Neutrophil (primary cell): ENCODE measurements at regions not wholly inside any gene's neighbourhood (a gene's known extent, or its start where the extent isn't known, plus 50 kb on each side); places are given as distances from the start of the nearest gene placed in this dataset.

Experiments
- H3K27ac ChIP-seq: fragments of 200-600 bp; sonication (generic); 2 replicates; pipeline ENCODE4 v1.5.1; 2016; ENCODE audit warnings: mild to moderate bottlenecking, moderate library complexity
- H3K27me3 ChIP-seq: fragments of 200-600 bp; sonication (generic); 2 replicates; pipeline ENCODE4 v1.6.0; 2016; ENCODE audit warnings: mild to moderate bottlenecking
- H3K36me3 ChIP-seq: fragments of 200-600 bp; sonication (generic); 2 replicates; pipeline ENCODE4 v1.5.1; 2017
- H3K4me1 ChIP-seq, 2 experiments: fragments of 200-600 bp in 1 of 2; sonication (generic) in 1 of 2; 1 replicate in 1 of 2; 2 replicates in 1 of 2; pipeline versions ENCODE4 v1.5.1 to v1.6.1; 2013 to 2016; ENCODE audit warnings: low read depth in 1 of 2, low read length in 1 of 2, mild to moderate bottlenecking in 1 of 2, moderate library complexity in 1 of 2; ENCODE audit not compliant: control insufficient read depth in 1 of 2, insufficient read depth in 1 of 2
- H3K4me3 ChIP-seq, 2 experiments: fragments of 200-600 bp in 1 of 2; sonication (generic) in 1 of 2; 1 replicate in 1 of 2; 2 replicates in 1 of 2; pipeline ENCODE4 v1.5.1; 2013 to 2016; ENCODE audit warnings: low read depth in 1 of 2, low read length in 1 of 2, mild to moderate bottlenecking in 1 of 2, moderate library complexity in 1 of 2
- H3K9me3 ChIP-seq: fragments of 200-600 bp; sonication (generic); 2 replicates; pipeline ENCODE4 v1.5.1; 2016
- CTCF ChIP-seq: fragments of 200-600 bp; sonication (generic); IDR thresholded peaks from 2 replicates; pipeline ENCODE4 v1.5.1; 2016; ENCODE audit warnings: antibody characterized with exemption

DNA sequence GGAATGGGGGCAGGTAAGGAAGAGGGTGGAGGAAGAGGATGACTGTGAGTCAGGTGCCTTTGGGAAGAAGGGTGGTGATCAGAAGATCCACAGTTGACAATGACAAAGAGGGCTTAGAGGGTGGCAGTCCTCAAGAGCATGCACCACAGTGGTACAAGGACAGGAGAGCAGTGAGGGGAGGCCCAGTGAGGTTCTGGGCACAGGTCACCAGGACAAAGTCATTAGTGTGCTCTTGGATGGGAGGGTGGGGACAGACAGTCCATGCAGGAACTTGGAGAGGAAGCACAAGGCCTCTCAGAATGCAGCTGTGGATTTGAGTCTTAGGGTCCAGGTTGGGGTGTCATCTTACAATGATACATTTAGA is 75.1 kb downstream of the RHOU start:
- no peak overlapping the region for H3K27ac ChIP-seq

GRCh38 chr1:228810878-228811711 is 75.8 kb downstream of the RHOU start:
- Histone ChIP-seq H3K4me3 (no peak overlapping the region), H3K4me1 (no peaks in the 10 kb centered on the region), H3K27ac (no peak overlapping the region), H3K36me3 (no peaks in the 10 kb centered on the region), H3K9me3 (no peaks in the 10 kb centered on the region), H3K27me3 (no peaks in the 10 kb centered on the region)
- no peak for TF ChIP-seq CTCF

More for the DNA sequence above, 75.1 kb downstream of the RHOU start:
- no peaks in the 10 kb centered on the region for H3K4me1 ChIP-seq
- H3K27me3 ChIP-seq = no peaks in the 10 kb centered on the region
- H3K9me3 ChIP-seq = no peaks in the 10 kb centered on the region
- no peak for TF ChIP-seq CTCF
- no peaks in the 10 kb centered on the region for H3K36me3 ChIP-seq
- no peak overlapping the region for H3K4me3 ChIP-seq

- Histone ChIP-seq H3K4me1 (no peaks in the 10 kb centered on the region), H3K36me3 (no peaks in the 10 kb centered on the region), H3K9me3 (no peaks in the 10 kb centered on the region), H3K4me3 (no peak overlapping the region), H3K27ac (no peak overlapping the region), H3K27me3 (no peaks in the 10 kb centered on the region)
- no peak for TF ChIP-seq CTCF
Observed at GRCh38 chr1:228811712-228812305, 76.5 kb downstream of the RHOU start.

DNA sequence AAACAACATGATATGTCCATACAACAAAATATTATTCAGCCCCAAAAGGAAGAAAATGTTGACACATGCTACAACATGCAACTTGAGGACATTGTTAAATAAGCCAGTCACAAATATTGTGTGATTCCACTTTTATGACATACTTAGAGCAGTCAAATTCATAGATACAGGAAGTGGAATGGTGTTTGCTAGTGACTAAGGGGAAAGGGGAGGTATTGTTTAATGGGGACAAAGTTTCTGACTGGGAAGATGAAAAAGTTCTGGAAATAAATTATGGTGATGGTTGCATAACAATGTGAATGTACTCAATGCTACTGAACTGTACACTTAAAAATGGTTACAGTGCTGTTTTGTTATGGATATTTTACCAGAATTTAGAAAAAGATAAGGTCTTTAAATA is 77.7 kb downstream of the RHOU start:
- Histone ChIP-seq H3K27ac (no peak overlapping the region), H3K27me3 (no peaks in the 10 kb centered on the region), H3K4me3 (no peak overlapping the region), H3K4me1 (no peaks in the 10 kb centered on the region), H3K36me3 (no peaks in the 10 kb centered on the region), H3K9me3 (no peaks in the 10 kb centered on the region)
- no peak for TF ChIP-seq CTCF

DNA sequence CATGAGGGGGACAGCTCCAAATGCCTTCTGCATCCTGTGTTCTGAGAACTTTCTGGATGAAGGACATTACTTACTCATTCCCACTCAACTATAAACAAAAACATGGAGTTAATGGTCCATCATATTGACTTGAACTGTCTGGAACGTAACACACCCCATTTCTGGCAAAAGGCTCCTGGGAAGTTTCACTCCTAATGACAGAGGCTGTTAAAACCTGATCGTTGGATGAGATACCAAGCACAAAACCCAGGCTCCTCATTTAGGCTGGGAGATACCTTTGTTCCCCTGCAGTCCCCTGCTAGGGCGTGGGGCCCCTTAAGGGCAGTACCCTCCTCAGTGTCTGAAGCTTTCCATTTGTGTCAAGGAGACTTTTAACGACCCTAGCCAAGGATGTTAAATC is 78.9 kb downstream of the RHOU start:
- no peaks in the 10 kb centered on the region for H3K9me3 ChIP-seq
- no peaks in the 10 kb centered on the region for H3K4me1 ChIP-seq
- no peak for TF ChIP-seq CTCF
- no peak overlapping the region for H3K4me3 ChIP-seq
- no peaks in the 10 kb centered on the region for H3K27me3 ChIP-seq
- H3K36me3 ChIP-seq = no peaks in the 10 kb centered on the region
- H3K27ac ChIP-seq = no peak overlapping the region
